GM18505 (cell line): ENCODE measurements at regions not wholly inside any gene's neighbourhood (a gene's known extent, or its start where the extent isn't known, plus 50 kb on each side); places are given as distances from the start of the nearest gene placed in this dataset.
"Not testable (repeated sequence)": the region's sequence is repeated elsewhere in the genome, so short reads cannot be mapped to it uniquely, and the experiment has no call there.

ENCODE experiments used
- ATAC-seq: cut with Tn5 transposase; IDR thresholded peaks from one replicate; pipeline ENCODE4 v1.9.1; 2021; ENCODE audit not compliant: unreplicated experiment
- POLR2A ChIP-seq: IDR thresholded peaks from 4 replicates; pipeline ENCODE4 v1.6.1; 2011; ENCODE audit warnings: borderline replicate concordance; ENCODE audit not compliant: insufficient read depth, insufficient read length; ENCODE audit errors: extremely low read depth

GRCh38 chr3:167078070-167078622, 302.0 kb downstream of the ZBBX start:
- no peak for ATAC-seq
- no peak for TF ChIP-seq POLR2A

DNA sequence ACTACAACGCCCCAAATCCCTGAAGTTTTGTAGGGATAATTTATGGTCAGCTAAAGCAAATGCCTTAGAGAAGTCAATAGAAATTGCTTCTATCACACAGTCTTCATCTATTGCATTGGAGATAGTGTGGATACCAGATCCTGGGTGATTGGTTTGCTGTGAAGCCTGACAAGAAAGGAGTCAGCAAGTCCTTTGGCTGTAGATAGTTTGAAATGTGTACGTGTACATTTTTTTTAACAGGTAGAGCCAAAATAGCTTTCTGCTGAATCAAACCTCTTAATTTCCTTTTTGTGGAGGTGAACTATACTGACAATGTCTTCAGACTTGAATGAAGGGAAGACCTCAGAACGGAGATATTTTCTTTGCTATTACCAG, 312.3 kb downstream of the ZBBX start:
- no peak for ATAC-seq
- no peak for TF ChIP-seq POLR2A

- TF ChIP-seq POLR2A, result no peak
- ATAC-seq, result peak; percentile 55
Measured at GRCh38 chr3:167066977-167067786, 312.9 kb downstream of the ZBBX start.

GRCh38 chr3:167057581-167057980, 322.5 kb downstream of the ZBBX start:
- TF ChIP-seq POLR2A, result no peak
- ATAC-seq, result no peak

GRCh38 chr3:167054926-167055325, 325.2 kb downstream of the ZBBX start:
- TF ChIP-seq POLR2A, result no peak
- no peak for ATAC-seq

DNA sequence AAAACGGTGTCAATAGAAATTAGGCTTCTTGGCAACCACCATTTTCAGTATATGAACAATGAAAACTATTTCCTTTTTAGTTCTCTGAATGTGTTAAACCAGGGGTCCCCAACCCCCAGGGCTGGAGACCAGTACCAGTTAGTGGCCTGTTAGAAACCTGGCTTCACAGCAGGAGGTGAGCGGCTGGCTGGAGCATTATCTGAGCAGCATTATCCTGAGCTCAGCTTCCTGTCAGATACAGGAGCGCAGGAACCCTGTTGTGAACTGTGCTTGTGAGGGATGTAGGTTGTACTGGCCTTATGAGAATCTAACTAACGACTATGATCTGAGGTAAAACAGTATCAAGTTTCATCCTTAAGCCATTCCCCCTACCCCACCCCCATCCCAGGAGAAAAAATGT, 328.7 kb downstream of the ZBBX start:
- no peak for ATAC-seq
- TF ChIP-seq POLR2A, result no peak

DNA sequence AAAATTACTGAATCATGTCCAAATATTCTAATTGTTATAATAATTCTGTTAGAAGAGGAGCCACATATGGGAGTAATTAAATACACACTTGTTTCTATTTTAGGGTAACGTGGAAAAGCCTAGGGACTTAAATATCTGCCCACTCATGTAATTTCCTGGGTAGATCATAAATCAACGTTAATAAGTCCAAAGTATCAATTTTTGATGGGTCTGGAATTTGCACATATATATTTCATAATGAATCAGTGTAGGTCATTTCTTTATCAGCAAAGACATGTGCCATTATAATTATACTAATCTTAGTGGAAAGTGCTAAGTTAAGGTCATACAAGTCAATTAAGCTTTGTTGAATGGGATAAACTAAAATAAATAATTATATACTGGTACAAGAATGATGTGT, 346.2 kb downstream of the ZBBX start:
- no peak for TF ChIP-seq POLR2A
- ATAC-seq, result no peak

DNA sequence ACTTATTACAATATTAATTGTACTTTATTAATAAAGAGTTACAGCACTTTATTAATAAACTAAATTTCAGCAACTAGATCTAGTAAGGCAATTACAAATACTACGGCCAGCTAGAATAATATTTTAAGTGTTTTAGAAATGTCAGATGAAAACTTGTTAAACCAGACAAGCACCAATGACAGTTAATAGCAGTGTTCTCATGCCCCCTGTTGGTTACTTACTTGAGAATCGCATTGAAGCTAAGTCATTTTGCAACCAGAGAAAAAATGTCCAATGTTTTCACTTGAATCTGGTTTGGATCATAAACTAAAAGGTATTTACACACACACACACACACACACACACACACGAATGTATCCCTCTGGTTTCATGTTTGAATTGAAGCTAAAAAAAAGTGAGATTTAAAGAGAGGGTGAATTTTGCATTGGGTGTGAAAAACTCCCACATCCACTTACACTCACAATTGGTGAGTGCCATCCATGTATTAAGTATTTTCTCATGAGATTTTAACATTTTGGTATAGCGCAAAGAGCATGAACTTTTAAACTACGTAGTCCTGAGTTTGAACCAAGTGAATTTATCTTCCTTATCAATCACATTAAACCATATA, 347.7 kb downstream of the ZBBX start:
- no peak for TF ChIP-seq POLR2A
- ATAC-seq, result no peak

DNA sequence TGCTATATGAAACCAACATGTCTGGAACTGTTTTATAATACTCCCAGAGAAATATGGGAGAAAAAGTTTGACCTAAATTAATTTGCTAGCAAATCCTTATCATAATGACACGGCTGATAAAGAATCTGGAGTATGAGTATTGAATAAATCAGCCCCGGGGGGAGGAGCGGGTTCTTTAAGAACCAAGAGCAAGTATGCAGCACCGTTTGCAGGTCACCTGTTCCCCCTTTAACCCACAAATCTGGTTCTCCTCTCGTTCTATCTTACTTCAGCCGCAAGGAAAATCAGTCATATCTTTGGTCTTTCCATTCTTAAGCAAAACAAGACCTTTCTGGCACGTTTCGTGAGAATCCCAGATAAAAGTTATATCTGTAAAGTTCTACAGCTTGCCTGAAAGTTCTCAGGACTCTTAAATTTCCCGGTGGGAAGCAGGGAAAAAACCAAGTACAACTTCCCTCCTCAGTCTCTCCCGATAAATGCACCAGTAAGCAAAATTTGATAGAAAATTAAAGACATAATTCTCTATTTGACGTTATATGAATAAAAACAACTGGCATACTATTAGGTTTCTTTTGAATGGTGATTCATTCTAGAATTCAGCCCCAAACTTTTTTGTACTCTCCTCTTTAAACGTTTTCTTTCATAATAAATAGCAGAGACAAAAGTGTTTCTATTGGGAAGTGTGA, 348.6 kb downstream of the ZBBX start:
- ATAC-seq, result no peak
- TF ChIP-seq POLR2A, result no peak

- no peak for TF ChIP-seq POLR2A
- no peak for ATAC-seq
Measured at GRCh38 chr3:167030082-167030725, 349.9 kb downstream of the ZBBX start.

GRCh38 chr3:167019503-167019902, 360.6 kb downstream of the ZBBX start:
- not testable (repeated sequence) for ATAC-seq

DNA sequence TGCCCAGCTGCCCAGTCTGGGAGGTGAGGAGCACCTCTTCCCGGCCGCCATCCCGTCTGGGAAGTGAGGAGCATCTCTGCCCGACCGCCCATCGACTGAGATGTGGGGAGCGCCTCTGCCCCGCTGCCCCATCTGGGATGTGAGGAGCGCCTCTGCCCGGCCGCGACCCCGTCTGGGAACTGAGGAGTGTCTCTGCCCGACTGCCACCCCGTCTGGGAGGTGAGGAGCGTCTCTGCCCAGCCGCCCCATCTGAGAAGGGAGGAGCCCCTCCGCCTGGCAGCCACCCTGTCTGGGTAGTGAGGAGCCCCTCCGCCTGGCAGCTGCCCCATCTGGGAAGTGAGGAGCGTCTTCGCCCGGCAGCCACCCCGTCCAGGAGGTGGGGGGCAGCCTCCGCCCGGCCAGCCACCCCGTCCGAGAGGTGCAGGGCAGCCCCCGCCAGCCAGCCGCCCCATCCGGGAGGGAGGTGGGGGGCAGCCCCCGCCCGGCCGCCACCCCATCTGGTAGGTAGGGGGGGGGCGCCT, 361.4 kb downstream of the ZBBX start:
- not testable (repeated sequence) for ATAC-seq

GRCh38 chr3:167012691-167013090, 367.4 kb downstream of the ZBBX start:
- no peak for ATAC-seq
- no peak for TF ChIP-seq POLR2A

GRCh38 chr3:167008791-167009190, 371.3 kb downstream of the ZBBX start:
- no peak for ATAC-seq
- TF ChIP-seq POLR2A, result no peak

DNA sequence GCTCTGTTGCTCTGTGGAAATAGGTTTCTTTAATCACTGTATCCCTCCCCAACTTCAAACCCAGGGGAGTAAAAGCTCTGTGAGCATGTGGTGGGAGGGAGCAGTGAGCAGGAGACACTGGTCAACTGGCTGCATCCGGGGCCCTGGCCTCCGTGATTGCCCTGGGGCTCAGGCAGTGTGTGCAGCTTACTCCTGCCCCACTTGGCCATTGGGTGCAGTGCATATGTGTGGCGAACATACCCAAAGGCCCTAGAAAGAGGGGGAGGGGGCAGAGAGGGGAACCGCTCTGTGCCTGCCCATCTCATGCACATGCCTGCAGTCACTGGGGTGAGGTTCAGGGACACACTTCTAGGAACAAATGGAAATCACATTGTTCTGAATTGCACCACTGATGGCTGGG, 378.7 kb downstream of the ZBBX start:
- ATAC-seq, result no peak
- TF ChIP-seq POLR2A, result no peak
